ENCODE measurements at regions not wholly inside any gene's neighbourhood (a gene's known extent, or its start where the extent isn't known, plus 50 kb on each side); places are given as distances from the start of the nearest gene placed in this dataset.
"Not testable (repeated sequence)": the region's sequence is repeated elsewhere in the genome, so short reads cannot be mapped to it uniquely, and the experiment has no call there.

DNA sequence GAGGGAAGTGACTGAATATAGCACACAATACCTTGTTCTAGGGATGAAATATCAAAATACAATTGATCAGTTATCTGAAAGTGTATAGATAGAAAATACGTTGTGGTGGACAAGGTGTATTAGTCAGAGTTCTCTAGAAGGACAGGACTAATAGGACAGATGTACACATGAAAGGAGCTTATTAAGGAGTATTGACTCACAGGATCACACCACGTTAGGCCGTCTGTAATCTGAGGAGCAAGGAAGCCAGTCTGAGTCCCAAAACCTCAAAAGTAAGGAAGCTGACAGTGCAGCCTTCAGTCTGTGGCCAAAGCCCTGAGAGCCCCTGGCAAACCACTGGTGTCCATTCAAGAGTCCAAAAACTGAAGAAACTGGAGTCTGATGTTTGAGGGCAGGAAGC lies 406.1 kb downstream of the MDFIC start:
- no peak overlapping the region for H3K14ac ChIP-seq (ENCODE audit: low read length)
- no peak overlapping the region for H2AFZ ChIP-seq (ENCODE audit: insufficient read depth, low read length, poor library complexity)
- no peak overlapping the region for H3K27ac ChIP-seq (ENCODE audit: low read depth, low read length)
- no peaks in the 10 kb centered on the region for H3K9me3 ChIP-seq (ENCODE audit: insufficient read depth, low read depth, low read length)
- no peak overlapping the region for H3K18ac ChIP-seq (ENCODE audit: low read length)
- H4K8ac ChIP-seq (ENCODE audit: low read depth, low read length): no peak overlapping the region
- no peak overlapping the region for H2AK5ac ChIP-seq (ENCODE audit: low read length)
- no peaks in the 10 kb centered on the region for H3K79me1 ChIP-seq (ENCODE audit: low read length)
- no peaks in the 10 kb centered on the region for H3K79me2 ChIP-seq (ENCODE audit: control insufficient read depth, insufficient read depth, low read length, poor library complexity)
- H3K23ac ChIP-seq (ENCODE audit: low read length): no peak overlapping the region
- no CpG with 5 or more reads among the region's 3 CpGs for WGBS (ENCODE audit: extremely low coverage, insufficient coverage, insufficient read length)
- DNase-seq: no peak
- no peak overlapping the region for H3K4me3 ChIP-seq (ENCODE audit: low read depth, low read length)
- H3K9ac ChIP-seq (ENCODE audit: low read length): no peak overlapping the region
- no peaks in the 10 kb centered on the region for H3K27me3 ChIP-seq (ENCODE audit: insufficient read depth, low read length)
- H2BK120ac ChIP-seq (ENCODE audit: insufficient read depth, low read length, poor library complexity): no peak overlapping the region
- H3K4me2 ChIP-seq (ENCODE audit: low read length): no peak overlapping the region
- no peak overlapping the region for H4K91ac ChIP-seq (ENCODE audit: low read depth, low read length)
- no peaks in the 10 kb centered on the region for H3K36me3 ChIP-seq (ENCODE audit: control insufficient read depth in 1 of 2, insufficient read depth in 2 of 2, low read length in 2 of 2)
- no peak overlapping the region for H2BK12ac ChIP-seq (ENCODE audit: low read length)
- H3K4ac ChIP-seq (ENCODE audit: low read depth, low read length): no peak overlapping the region
- no peak overlapping the region for H4K12ac ChIP-seq (ENCODE audit: low read depth, low read length)
- no peak overlapping the region for H2BK5ac ChIP-seq (ENCODE audit: low read depth, low read length, poor library complexity)
- no peaks in the 10 kb centered on the region for H3K4me1 ChIP-seq (ENCODE audit: control insufficient read depth in 1 of 2, insufficient read depth in 2 of 2, low read length in 2 of 2)

DNA sequence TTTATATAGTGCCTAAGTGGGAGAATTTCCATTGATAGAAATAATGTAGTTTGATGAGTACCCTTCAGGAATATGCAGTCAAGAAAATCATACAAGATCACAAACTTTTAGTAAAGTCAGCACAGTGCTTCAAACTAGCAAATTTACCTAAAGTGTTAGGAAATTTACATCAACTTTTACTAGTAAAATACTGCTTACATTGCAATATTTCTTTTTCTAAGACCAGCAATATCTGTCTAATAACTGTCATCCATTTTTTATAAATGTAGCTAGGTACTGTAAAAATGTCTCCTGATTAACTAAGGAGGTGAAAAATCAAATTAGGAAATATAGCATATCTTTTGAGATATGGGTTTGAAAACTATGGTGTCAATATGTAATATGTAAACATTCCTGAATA lies 405.4 kb downstream of the MDFIC start:
- no peak for DNase-seq
- Histone ChIP-seq H3K4me1 (ENCODE audit: control insufficient read depth in 1 of 2, insufficient read depth in 2 of 2, low read length in 2 of 2) (no peaks in the 10 kb centered on the region), H2BK5ac (ENCODE audit: low read depth, low read length, poor library complexity) (no peak overlapping the region), H4K91ac (ENCODE audit: low read depth, low read length) (no peak overlapping the region), H3K4me3 (ENCODE audit: low read depth, low read length) (no peak overlapping the region), H3K4ac (ENCODE audit: low read depth, low read length) (no peak overlapping the region), H3K36me3 (ENCODE audit: control insufficient read depth in 1 of 2, insufficient read depth in 2 of 2, low read length in 2 of 2) (no peaks in the 10 kb centered on the region), H4K12ac (ENCODE audit: low read depth, low read length) (no peak overlapping the region), H3K27ac (ENCODE audit: low read depth, low read length) (no peak overlapping the region), H3K27me3 (ENCODE audit: insufficient read depth, low read length) (no peaks in the 10 kb centered on the region), H3K9ac (ENCODE audit: low read length) (no peak overlapping the region), H3K14ac (ENCODE audit: low read length) (no peak overlapping the region), H3K79me2 (ENCODE audit: control insufficient read depth, insufficient read depth, low read length, poor library complexity) (no peaks in the 10 kb centered on the region), H2AK5ac (ENCODE audit: low read length) (no peak overlapping the region), H3K9me3 (ENCODE audit: insufficient read depth, low read depth, low read length) (no peaks in the 10 kb centered on the region), H2BK12ac (ENCODE audit: low read length) (no peak overlapping the region), H2BK120ac (ENCODE audit: insufficient read depth, low read length, poor library complexity) (no peak overlapping the region), H3K4me2 (ENCODE audit: low read length) (no peak overlapping the region), H3K18ac (ENCODE audit: low read length) (no peak overlapping the region), H3K79me1 (ENCODE audit: low read length) (no peaks in the 10 kb centered on the region), H3K23ac (ENCODE audit: low read length) (no peak overlapping the region), H4K8ac (ENCODE audit: low read depth, low read length) (no peak overlapping the region), H2AFZ (ENCODE audit: insufficient read depth, low read length, poor library complexity) (no peak overlapping the region)

DNA sequence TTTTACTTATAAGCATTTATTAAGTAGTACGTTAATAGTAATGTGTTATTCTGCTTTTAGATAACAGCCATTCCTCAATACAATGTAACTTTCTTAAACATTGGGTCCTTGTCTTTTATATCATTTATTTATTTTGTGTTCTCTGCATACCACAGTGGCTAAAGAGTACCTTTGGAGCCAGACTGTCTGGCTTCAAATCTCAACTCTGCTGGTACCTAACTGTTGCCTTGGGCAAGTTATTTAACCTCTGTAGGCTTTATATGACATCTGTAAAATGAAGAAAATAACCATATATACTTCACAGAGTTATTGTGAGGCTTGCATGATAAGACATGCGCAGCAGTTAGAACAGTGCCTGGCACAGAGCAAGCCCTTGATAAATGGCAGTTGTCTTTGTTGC lies 397.6 kb downstream of the MDFIC start:
- Histone ChIP-seq H3K23ac (ENCODE audit: low read length) (no peak overlapping the region), H3K9me3 (ENCODE audit: insufficient read depth, low read depth, low read length) (no peaks in the 10 kb centered on the region), H3K36me3 (ENCODE audit: control insufficient read depth in 1 of 2, insufficient read depth in 2 of 2, low read length in 2 of 2) (no peaks in the 10 kb centered on the region), H2BK12ac (ENCODE audit: low read length) (peak overlapping the region; percentile 40), H3K79me2 (ENCODE audit: control insufficient read depth, insufficient read depth, low read length, poor library complexity) (no peaks in the 10 kb centered on the region), H2BK5ac (ENCODE audit: low read depth, low read length, poor library complexity) (no peak overlapping the region), H3K27ac (ENCODE audit: low read depth, low read length) (no peak overlapping the region), H3K4me2 (ENCODE audit: low read length) (no peak overlapping the region), H3K4me3 (ENCODE audit: low read depth, low read length) (no peak overlapping the region), H2BK120ac (ENCODE audit: insufficient read depth, low read length, poor library complexity) (no peak overlapping the region), H4K12ac (ENCODE audit: low read depth, low read length) (no peak overlapping the region), H3K4me1 (ENCODE audit: control insufficient read depth in 1 of 2, insufficient read depth in 2 of 2, low read length in 2 of 2) (peaks cover 1 to 3% of the 10 kb centered on the region in 2 experiments), H3K18ac (ENCODE audit: low read length) (no peak overlapping the region), H4K8ac (ENCODE audit: low read depth, low read length) (no peak overlapping the region), H3K9ac (ENCODE audit: low read length) (no peak overlapping the region), H3K4ac (ENCODE audit: low read depth, low read length) (no peak overlapping the region), H4K91ac (ENCODE audit: low read depth, low read length) (no peak overlapping the region), H2AK5ac (ENCODE audit: low read length) (no peak overlapping the region), H3K79me1 (ENCODE audit: low read length) (no peaks in the 10 kb centered on the region), H3K14ac (ENCODE audit: low read length) (no peak overlapping the region), H2AFZ (ENCODE audit: insufficient read depth, low read length, poor library complexity) (no peak overlapping the region), H3K27me3 (ENCODE audit: insufficient read depth, low read length) (no peaks in the 10 kb centered on the region)
- DNase-seq: peak; percentile 46 to 72
- no CpG with 5 or more reads among the region's 2 CpGs for WGBS (ENCODE audit: extremely low coverage, insufficient coverage, insufficient read length)

DNA sequence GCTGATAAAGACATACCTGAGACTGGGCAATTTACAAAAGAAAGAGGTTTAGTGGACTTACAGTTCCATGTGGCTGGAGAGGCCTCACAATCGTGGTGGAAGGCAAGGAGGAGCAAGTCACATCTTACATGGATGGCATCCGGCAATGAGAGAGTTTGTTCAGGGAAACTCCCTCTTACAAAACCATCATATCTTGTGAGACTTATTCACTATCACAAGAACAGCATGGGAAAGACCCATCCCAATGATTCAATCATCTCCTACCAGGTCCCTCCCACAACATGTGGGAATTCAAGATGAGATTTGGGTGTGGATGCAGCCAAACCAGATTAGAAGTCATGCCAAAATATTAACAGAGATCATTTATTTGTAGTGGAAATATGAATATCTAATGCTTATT lies 388.4 kb downstream of the MDFIC start:
- not testable (repeated sequence) for H3K27me3 ChIP-seq (ENCODE audit: insufficient read depth, low read length); H4K91ac ChIP-seq (ENCODE audit: low read depth, low read length); H2BK5ac ChIP-seq (ENCODE audit: low read depth, low read length, poor library complexity); H3K9me3 ChIP-seq (ENCODE audit: insufficient read depth, low read depth, low read length); H3K18ac ChIP-seq (ENCODE audit: low read length); H3K14ac ChIP-seq (ENCODE audit: low read length); H3K27ac ChIP-seq (ENCODE audit: low read depth, low read length); H4K12ac ChIP-seq (ENCODE audit: low read depth, low read length); H3K23ac ChIP-seq (ENCODE audit: low read length); H3K9ac ChIP-seq (ENCODE audit: low read length); H2AK5ac ChIP-seq (ENCODE audit: low read length); H3K4me2 ChIP-seq (ENCODE audit: low read length); H3K4me3 ChIP-seq (ENCODE audit: low read depth, low read length); H3K36me3 ChIP-seq (ENCODE audit: control insufficient read depth in 1 of 2, insufficient read depth in 2 of 2, low read length in 2 of 2); H2AFZ ChIP-seq (ENCODE audit: insufficient read depth, low read length, poor library complexity); DNase-seq; H3K4ac ChIP-seq (ENCODE audit: low read depth, low read length); H3K79me1 ChIP-seq (ENCODE audit: low read length); H3K79me2 ChIP-seq (ENCODE audit: control insufficient read depth, insufficient read depth, low read length, poor library complexity); H2BK120ac ChIP-seq (ENCODE audit: insufficient read depth, low read length, poor library complexity); H3K4me1 ChIP-seq (ENCODE audit: control insufficient read depth in 1 of 2, insufficient read depth in 2 of 2, low read length in 2 of 2); H4K8ac ChIP-seq (ENCODE audit: low read depth, low read length); H2BK12ac ChIP-seq (ENCODE audit: low read length)
- WGBS (ENCODE audit: extremely low coverage, insufficient coverage, insufficient read length): no CpG with 5 or more reads among the region's 2 CpGs

DNA sequence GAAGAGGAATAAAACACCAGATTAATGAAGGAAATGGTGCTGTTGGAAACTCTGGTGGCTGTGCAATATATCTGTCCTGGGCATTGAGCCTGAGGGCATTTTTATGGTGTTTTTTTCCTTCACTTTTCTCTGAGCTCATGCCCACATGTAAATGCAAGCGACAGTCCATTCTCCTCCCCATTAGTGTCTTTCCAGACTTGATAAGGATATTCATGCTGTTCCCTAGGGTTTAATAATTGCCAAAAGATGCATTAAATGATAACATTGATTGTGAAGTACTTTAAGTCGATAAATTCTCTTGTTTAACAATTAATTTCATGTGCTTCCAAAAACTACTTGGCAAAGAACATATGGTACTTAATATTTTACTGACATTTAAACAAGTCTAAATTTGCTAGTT lies 384.7 kb downstream of the MDFIC start:
- Histone ChIP-seq H3K27ac (ENCODE audit: low read depth, low read length) (no peak overlapping the region), H3K14ac (ENCODE audit: low read length) (no peak overlapping the region), H3K18ac (ENCODE audit: low read length) (no peak overlapping the region)

More for the DNA sequence above, 384.7 kb downstream of the MDFIC start:
- no peak overlapping the region for H3K4me3 ChIP-seq (ENCODE audit: low read depth, low read length)
- no peak for DNase-seq
- no peak overlapping the region for H2BK5ac ChIP-seq (ENCODE audit: low read depth, low read length, poor library complexity)
- no peaks in the 10 kb centered on the region for H3K4me1 ChIP-seq (ENCODE audit: control insufficient read depth in 1 of 2, insufficient read depth in 2 of 2, low read length in 2 of 2)
- no peak overlapping the region for H4K8ac ChIP-seq (ENCODE audit: low read depth, low read length)
- WGBS (ENCODE audit: extremely low coverage, insufficient coverage, insufficient read length): no CpG with 5 or more reads among the region's 2 CpGs
- H3K36me3 ChIP-seq (ENCODE audit: control insufficient read depth in 1 of 2, insufficient read depth in 2 of 2, low read length in 2 of 2): no peaks in the 10 kb centered on the region
- H3K9me3 ChIP-seq (ENCODE audit: insufficient read depth, low read depth, low read length): no peaks in the 10 kb centered on the region
- no peak overlapping the region for H2BK120ac ChIP-seq (ENCODE audit: insufficient read depth, low read length, poor library complexity)
- H2AFZ ChIP-seq (ENCODE audit: insufficient read depth, low read length, poor library complexity): no peak overlapping the region
- no peaks in the 10 kb centered on the region for H3K79me1 ChIP-seq (ENCODE audit: low read length)
- no peaks in the 10 kb centered on the region for H3K79me2 ChIP-seq (ENCODE audit: control insufficient read depth, insufficient read depth, low read length, poor library complexity)
- no peak overlapping the region for H3K23ac ChIP-seq (ENCODE audit: low read length)
- no peak overlapping the region for H3K4me2 ChIP-seq (ENCODE audit: low read length)
- H4K12ac ChIP-seq (ENCODE audit: low read depth, low read length): no peak overlapping the region
- H3K9ac ChIP-seq (ENCODE audit: low read length): no peak overlapping the region
- no peaks in the 10 kb centered on the region for H3K27me3 ChIP-seq (ENCODE audit: insufficient read depth, low read length)
- H2BK12ac ChIP-seq (ENCODE audit: low read length): no peak overlapping the region
- no peak overlapping the region for H3K4ac ChIP-seq (ENCODE audit: low read depth, low read length)
- no peak overlapping the region for H4K91ac ChIP-seq (ENCODE audit: low read depth, low read length)
- H2AK5ac ChIP-seq (ENCODE audit: low read length): no peak overlapping the region

Measured in trophoblast cell (in vitro differentiated cells and primary cell).